ENCODE measurements at regions not wholly inside any gene's neighbourhood (a gene's known extent, or its start where the extent isn't known, plus 50 kb on each side); places are given as distances from the start of the nearest gene placed in this dataset.

DNA sequence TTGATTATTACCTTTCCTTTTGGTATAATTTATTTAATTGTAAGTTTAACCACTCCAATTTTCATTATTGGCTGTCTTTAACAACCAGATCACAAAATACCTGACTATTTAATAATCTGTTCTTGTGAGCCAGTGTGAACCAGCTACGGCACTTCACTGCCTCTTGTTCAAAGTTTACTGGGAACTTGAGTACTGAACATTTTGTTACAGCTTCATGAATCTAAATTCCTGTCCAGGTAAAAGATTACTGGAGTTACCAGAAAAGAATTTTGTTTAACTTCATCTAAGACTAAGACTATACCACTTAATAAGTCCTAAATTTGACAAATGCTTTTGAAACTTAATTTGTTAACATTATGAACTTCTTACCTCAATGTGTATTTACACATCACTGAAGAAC is 178.3 kb downstream of the FBXO8 start:
- TF ChIP-seq, protein P1, sequence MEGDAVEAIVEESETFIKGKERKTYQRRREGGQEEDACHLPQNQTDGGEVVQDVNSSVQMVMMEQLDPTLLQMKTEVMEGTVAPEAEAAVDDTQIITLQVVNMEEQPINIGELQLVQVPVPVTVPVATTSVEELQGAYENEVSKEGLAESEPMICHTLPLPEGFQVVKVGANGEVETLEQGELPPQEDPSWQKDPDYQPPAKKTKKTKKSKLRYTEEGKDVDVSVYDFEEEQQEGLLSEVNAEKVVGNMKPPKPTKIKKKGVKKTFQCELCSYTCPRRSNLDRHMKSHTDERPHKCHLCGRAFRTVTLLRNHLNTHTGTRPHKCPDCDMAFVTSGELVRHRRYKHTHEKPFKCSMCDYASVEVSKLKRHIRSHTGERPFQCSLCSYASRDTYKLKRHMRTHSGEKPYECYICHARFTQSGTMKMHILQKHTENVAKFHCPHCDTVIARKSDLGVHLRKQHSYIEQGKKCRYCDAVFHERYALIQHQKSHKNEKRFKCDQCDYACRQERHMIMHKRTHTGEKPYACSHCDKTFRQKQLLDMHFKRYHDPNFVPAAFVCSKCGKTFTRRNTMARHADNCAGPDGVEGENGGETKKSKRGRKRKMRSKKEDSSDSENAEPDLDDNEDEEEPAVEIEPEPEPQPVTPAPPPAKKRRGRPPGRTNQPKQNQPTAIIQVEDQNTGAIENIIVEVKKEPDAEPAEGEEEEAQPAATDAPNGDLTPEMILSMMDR (IDR thresholded peaks at IDR 0.05), result no peak
- TF ChIP-seq POLR2A (IDR thresholded peaks at IDR 0.05), result no peak

Measured in heart left ventricle (tissue), 13 donors.